ENCODE measurements at regions not wholly inside any gene's neighbourhood (a gene's known extent, or its start where the extent isn't known, plus 50 kb on each side); places are given as distances from the start of the nearest gene placed in this dataset.

DNA sequence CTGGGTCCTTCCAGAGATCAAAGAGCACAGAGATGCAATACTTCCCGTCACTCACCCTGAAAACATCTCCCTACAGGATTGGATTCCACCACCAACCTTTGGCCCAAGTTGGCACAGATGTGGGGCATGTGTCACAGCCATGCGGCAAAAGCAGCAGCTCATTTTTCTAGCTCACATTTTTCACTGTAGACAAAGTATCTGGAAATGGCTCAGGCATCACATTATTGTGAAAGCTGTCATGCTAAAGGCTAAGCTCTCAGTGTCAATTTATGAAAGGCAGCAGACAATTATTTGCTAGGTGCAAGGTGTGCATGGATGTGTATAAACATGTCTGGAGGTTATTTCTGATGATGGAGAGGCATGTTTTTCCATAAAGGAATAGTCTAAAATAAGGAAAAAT lies 213.3 kb upstream of the PRNP start:
- peaks cover 7 to 10% of the 10 kb centered on the region in 2 experiments for H3K27me3 ChIP-seq (ENCODE audit: control insufficient read depth in 2 of 2, insufficient read depth in 2 of 2, low read length in 2 of 2)
- no peak overlapping the region for H3K4me2 ChIP-seq (ENCODE audit: insufficient read depth, low read length)
- no peaks in the 10 kb centered on the region for H3K9me1 ChIP-seq (replicated peaks; ENCODE audit: control insufficient read depth, extremely low read depth, insufficient read depth, low read length)
- H3K79me2 ChIP-seq (ENCODE audit: control insufficient read depth, insufficient read depth, low read length): no peaks in the 10 kb centered on the region
- no peaks in the 10 kb centered on the region for H3K4me1 ChIP-seq (ENCODE audit: control insufficient read depth, extremely low read depth, insufficient read depth, low read length)
- H3K9me3 ChIP-seq (replicated peaks; ENCODE audit: control insufficient read depth, insufficient read depth, low read length): no peaks in the 10 kb centered on the region
- H2AFZ ChIP-seq (ENCODE audit: low read depth, low read length): no peak overlapping the region
- no peak for DNase-seq (ENCODE audit: low read depth, low spot score)
- intact Hi-C loops (cut with micrococcal nuclease) (no loop called here), dilution Hi-C loops (cut with MboI; ENCODE audit: extremely low pct_ligation_motif_present, low sequenced_read_pairs) (no loop called here)
- no peaks in the 10 kb centered on the region for H4K20me1 ChIP-seq (replicated peaks; ENCODE audit: control insufficient read depth, extremely low read depth, insufficient read depth, low read length)
- no peak overlapping the region for H3K9ac ChIP-seq (replicated peaks; ENCODE audit: extremely low read depth, insufficient read depth, low read length)
- no peaks in the 10 kb centered on the region for H3K36me3 ChIP-seq (ENCODE audit: control insufficient read depth in 2 of 2, extremely low read depth in 1 of 2, insufficient read depth in 2 of 2, low read length in 2 of 2)
- BruUV-seq (replicated peaks): no TSS peak
- H3K4me3 ChIP-seq (replicated peaks in 1 of 3; ENCODE audit: insufficient read depth in 1 of 3, low read depth in 1 of 3, low read length in 3 of 3): no peak overlapping the region
- ChIA-PET POLR2A (no interaction called here), CTCF (no interaction called here)
- H3K27ac ChIP-seq (ENCODE audit: insufficient read depth, low read depth, low read length): no peak overlapping the region
- no peak for FAIRE-seq
- TF ChIP-seq GATA2 (IDR thresholded peaks at IDR 0.05; ENCODE audit: insufficient read depth, insufficient read length, low read depth, low read length) (no peak), POLR2A (IDR thresholded peaks at IDR 0.05; ENCODE audit: low read depth, low read length) (no peak)
- TF ChIP-seq, protein P1, sequence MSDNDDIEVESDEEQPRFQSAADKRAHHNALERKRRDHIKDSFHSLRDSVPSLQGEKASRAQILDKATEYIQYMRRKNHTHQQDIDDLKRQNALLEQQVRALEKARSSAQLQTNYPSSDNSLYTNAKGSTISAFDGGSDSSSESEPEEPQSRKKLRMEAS (IDR thresholded peaks at IDR 0.05; ENCODE audit: insufficient read depth, insufficient read length): no peak

DNA sequence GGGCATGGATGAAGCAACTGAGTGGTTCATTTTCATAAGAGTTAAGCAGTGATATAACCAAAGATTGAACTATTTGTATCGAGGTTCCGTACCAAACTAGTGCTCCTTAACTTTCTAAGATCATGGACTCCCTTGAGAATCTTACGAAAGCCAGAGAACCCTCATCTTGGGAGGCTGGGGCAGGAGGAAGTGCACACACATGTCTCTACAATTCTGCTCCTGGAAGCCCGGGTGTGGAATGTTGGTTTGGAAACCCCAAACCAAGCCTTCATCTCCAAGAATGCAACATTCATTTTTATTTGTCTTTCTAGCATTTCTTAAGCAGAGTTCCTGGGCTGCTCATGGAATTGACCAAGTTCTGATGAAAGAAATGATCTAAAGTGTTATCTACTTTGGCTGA lies 215.0 kb upstream of the PRNP start:
- Histone ChIP-seq H3K4me2 (ENCODE audit: insufficient read depth, low read length) (no peak overlapping the region), H2AFZ (ENCODE audit: low read depth, low read length) (no peak overlapping the region)
- POLR2A ChIA-PET: no interaction called here

More for the DNA sequence above, 215.0 kb upstream of the PRNP start:
- H3K4me1 ChIP-seq (ENCODE audit: control insufficient read depth, extremely low read depth, insufficient read depth, low read length): no peaks in the 10 kb centered on the region
- H4K20me1 ChIP-seq (replicated peaks; ENCODE audit: control insufficient read depth, extremely low read depth, insufficient read depth, low read length): no peaks in the 10 kb centered on the region
- DNase-seq (ENCODE audit: low read depth, low spot score) (no peak), FAIRE-seq (no peak)
- TF ChIP-seq GATA2 (IDR thresholded peaks at IDR 0.05; ENCODE audit: insufficient read depth, insufficient read length, low read depth, low read length) (no peak), POLR2AphosphoS5 (IDR thresholded peaks at IDR 0.05; ENCODE audit: insufficient read depth, low read depth, low read length) (no peak), JUN (IDR thresholded peaks at IDR 0.05; ENCODE audit: borderline replicate concordance, insufficient read depth, insufficient read length, low read depth) (no peak), MYC (IDR thresholded peaks at IDR 0.05; ENCODE audit: low read depth, low read length) (no peak), FOS (IDR thresholded peaks at IDR 0.05; ENCODE audit: borderline replicate concordance, insufficient read depth, low read length) (no peak), POLR2A (IDR thresholded peaks at IDR 0.05; ENCODE audit: low read depth, low read length) (no peak), EZH2 (IDR thresholded peaks at IDR 0.05; ENCODE audit: borderline replicate concordance, low read depth, low read length, severe bottlenecking) (no peak)
- TF ChIP-seq, protein P1 (IDR thresholded peaks at IDR 0.05; ENCODE audit: insufficient read depth, insufficient read length): no peak
- TF ChIP-seq, protein P2, sequence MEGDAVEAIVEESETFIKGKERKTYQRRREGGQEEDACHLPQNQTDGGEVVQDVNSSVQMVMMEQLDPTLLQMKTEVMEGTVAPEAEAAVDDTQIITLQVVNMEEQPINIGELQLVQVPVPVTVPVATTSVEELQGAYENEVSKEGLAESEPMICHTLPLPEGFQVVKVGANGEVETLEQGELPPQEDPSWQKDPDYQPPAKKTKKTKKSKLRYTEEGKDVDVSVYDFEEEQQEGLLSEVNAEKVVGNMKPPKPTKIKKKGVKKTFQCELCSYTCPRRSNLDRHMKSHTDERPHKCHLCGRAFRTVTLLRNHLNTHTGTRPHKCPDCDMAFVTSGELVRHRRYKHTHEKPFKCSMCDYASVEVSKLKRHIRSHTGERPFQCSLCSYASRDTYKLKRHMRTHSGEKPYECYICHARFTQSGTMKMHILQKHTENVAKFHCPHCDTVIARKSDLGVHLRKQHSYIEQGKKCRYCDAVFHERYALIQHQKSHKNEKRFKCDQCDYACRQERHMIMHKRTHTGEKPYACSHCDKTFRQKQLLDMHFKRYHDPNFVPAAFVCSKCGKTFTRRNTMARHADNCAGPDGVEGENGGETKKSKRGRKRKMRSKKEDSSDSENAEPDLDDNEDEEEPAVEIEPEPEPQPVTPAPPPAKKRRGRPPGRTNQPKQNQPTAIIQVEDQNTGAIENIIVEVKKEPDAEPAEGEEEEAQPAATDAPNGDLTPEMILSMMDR (IDR thresholded peaks at IDR 0.05; ENCODE audit: extremely low read depth in 1 of 2, insufficient read depth in 1 of 2, low read depth in 1 of 2, low read length in 2 of 2): no peak
- dilution Hi-C loops (cut with MboI; ENCODE audit: extremely low pct_ligation_motif_present, low sequenced_read_pairs) (no loop called here), intact Hi-C loops (cut with micrococcal nuclease) (no loop called here)
- no TSS peak for BruUV-seq (replicated peaks)
- no peak overlapping the region for H3K4me3 ChIP-seq (replicated peaks in 1 of 3; ENCODE audit: insufficient read depth in 1 of 3, low read depth in 1 of 3, low read length in 3 of 3)
- no peaks in the 10 kb centered on the region for H3K36me3 ChIP-seq (ENCODE audit: control insufficient read depth in 2 of 2, extremely low read depth in 1 of 2, insufficient read depth in 2 of 2, low read length in 2 of 2)
- CTCF ChIA-PET: no interaction called here
- H3K9me3 ChIP-seq (replicated peaks; ENCODE audit: control insufficient read depth, insufficient read depth, low read length): no peaks in the 10 kb centered on the region
- H3K79me2 ChIP-seq (ENCODE audit: control insufficient read depth, insufficient read depth, low read length): no peaks in the 10 kb centered on the region
- H3K27ac ChIP-seq (ENCODE audit: insufficient read depth, low read depth, low read length): no peak overlapping the region
- H3K27me3 ChIP-seq (ENCODE audit: control insufficient read depth in 2 of 2, insufficient read depth in 2 of 2, low read length in 2 of 2): peaks cover 0 to 10% of the 10 kb centered on the region in 2 experiments
- H3K9me1 ChIP-seq (replicated peaks; ENCODE audit: control insufficient read depth, extremely low read depth, insufficient read depth, low read length): no peaks in the 10 kb centered on the region
- H3K9ac ChIP-seq (replicated peaks; ENCODE audit: extremely low read depth, insufficient read depth, low read length): no peak overlapping the region
